GM18505 (cell line): ENCODE measurements at regions not wholly inside any gene's neighbourhood (a gene's known extent, or its start where the extent isn't known, plus 50 kb on each side); places are given as distances from the start of the nearest gene placed in this dataset.
"Not testable (repeated sequence)": the region's sequence is repeated elsewhere in the genome, so short reads cannot be mapped to it uniquely, and the experiment has no call there.

Experiments
- ATAC-seq: cut with Tn5 transposase; IDR thresholded peaks from one replicate; pipeline ENCODE4 v1.9.1; 2021; ENCODE audit not compliant: unreplicated experiment
- POLR2A ChIP-seq: IDR thresholded peaks from 4 replicates; pipeline ENCODE4 v1.6.1; 2011; ENCODE audit warnings: borderline replicate concordance; ENCODE audit not compliant: insufficient read depth, insufficient read length; ENCODE audit errors: extremely low read depth

- ATAC-seq = no peak
- no peak for TF ChIP-seq POLR2A
Measured at GRCh38 chr16:46519063-46519462, 102.1 kb downstream of the SHCBP1 start.

GRCh38 chr16:46496701-46497100, 124.5 kb downstream of the SHCBP1 start:
- TF ChIP-seq POLR2A = no peak
- ATAC-seq = no peak

GRCh38 chr16:46482895-46483294, 138.3 kb downstream of the SHCBP1 start:
- ATAC-seq = no peak
- no peak for TF ChIP-seq POLR2A

DNA sequence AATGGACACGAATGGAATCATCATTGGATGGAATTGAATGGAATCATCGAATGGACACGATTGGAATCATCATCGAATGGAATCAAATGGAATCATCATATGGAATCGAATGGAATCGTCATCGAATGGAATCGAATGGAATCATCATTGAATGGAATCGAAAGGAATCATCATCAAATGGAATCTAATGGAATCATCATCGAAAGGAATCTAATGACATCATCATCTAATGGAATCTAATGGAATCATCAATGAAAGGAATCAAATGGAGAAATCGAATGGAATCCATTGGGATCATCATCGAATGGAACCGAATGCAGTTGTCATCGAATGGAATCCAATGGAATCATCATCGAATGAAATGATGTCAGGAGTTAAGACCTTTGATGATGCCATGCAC, 154.9 kb downstream of the SHCBP1 start:
- no peak for TF ChIP-seq POLR2A
- ATAC-seq = no peak

DNA sequence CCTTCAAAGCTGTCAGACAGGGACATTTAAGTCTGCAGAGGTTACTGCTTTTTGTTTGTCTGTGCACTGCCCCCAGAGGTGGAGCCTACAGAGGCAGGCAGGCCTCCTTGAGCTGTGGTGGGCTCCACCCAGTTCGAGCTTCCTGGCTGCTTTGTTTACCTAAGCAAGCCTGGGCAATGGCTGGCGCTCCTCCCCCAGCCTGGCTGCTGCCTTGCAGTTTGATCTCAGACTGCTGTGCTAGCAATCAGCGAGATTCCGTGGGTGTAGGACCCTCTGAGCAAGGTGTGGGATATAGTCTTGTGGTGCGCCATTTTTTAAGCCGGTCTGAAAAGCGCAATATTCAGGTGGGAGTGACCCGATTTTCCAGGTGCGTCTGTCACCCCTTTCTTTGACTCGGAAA, 166.4 kb downstream of the SHCBP1 start:
- not testable (repeated sequence) for ATAC-seq

- no peak for ATAC-seq
- TF ChIP-seq POLR2A = no peak
Measured at GRCh38 chr16:46428108-46429061, 192.8 kb downstream of the SHCBP1 start.

DNA sequence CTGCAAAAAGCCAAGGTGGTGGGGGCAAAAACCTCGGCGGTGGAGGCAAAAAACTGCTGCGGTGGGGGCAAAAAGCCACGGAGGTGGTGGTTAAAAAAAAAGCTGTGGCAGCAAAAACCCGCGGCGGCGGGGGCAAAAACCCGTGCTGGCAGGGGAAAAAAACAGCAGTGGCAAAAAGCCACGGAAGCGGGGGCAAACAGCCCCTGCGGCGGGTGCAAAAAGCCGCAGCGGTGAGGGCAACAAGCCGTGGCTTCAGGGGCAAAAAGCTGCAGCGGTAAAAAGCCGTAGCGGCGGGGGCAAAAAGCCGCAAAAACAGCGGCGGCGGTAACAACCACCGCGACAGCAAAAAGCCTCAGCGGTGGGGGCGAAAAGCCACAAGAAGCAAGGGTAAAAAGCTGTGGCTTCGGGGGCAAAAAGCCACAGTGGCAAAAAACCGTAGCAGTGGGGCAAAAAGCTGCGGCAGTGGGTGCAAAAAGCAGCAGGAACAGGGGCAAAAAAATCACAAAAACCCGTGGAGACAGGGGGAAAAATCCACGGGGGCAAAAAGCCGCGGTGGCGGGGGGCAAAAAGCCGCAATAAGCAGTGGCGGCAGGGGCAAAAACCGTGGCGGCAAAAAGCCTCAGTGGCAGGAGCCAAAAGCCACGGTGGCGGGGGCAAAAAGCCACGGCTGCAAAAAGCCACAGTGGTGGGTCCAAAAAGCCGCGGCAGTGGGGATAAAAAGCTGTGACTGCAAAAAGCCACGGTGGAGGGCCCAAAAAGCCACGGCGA, 193.7 kb downstream of the SHCBP1 start:
- ATAC-seq = no peak
- TF ChIP-seq POLR2A = no peak

DNA sequence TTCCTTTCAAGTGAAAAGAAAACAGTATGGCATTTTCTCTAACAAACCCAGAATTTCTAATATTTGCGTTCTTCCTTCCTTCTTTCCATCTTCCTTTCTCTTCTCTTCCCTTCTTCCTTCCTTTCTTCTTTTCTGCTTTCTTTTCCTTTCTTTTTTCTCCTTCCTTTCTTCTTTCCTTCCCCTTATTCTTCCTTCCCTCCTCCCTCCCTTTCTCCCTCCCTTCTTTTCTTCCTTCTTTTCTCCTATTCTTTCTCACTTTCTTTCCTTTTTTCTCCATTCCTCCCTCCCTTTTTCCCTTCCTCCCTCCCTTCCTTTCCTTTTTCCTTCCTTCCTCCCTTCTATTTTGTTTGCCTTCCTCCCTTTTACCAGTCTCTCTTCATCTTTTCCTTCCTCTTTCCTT, 194.8 kb downstream of the SHCBP1 start:
- no peak for TF ChIP-seq POLR2A
- no peak for ATAC-seq

DNA sequence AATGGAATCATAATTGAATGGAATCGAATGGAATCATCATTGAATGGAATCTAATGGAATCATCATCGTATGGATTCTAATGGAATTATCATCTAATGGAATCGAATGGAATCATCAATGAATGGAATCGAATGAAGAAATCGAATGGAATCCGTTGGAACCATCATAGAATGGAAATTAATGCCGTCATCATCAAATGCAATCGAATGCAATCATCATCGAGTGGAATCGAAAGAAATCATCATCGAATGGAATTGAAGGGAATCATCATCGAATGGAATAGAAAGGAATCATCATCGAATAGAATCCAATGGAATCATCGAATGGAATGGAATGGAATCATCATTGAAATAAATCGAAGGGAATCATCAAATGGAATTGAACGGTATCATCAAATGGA, 217.2 kb downstream of the SHCBP1 start:
- TF ChIP-seq POLR2A = no peak
- no peak for ATAC-seq

GRCh38 chr16:46398559-46398958, 222.6 kb downstream of the SHCBP1 start:
- not testable (repeated sequence) for ATAC-seq

- not testable (repeated sequence) for ATAC-seq
Measured at GRCh38 chr16:46396883-46397270, 224.3 kb downstream of the SHCBP1 start.

DNA sequence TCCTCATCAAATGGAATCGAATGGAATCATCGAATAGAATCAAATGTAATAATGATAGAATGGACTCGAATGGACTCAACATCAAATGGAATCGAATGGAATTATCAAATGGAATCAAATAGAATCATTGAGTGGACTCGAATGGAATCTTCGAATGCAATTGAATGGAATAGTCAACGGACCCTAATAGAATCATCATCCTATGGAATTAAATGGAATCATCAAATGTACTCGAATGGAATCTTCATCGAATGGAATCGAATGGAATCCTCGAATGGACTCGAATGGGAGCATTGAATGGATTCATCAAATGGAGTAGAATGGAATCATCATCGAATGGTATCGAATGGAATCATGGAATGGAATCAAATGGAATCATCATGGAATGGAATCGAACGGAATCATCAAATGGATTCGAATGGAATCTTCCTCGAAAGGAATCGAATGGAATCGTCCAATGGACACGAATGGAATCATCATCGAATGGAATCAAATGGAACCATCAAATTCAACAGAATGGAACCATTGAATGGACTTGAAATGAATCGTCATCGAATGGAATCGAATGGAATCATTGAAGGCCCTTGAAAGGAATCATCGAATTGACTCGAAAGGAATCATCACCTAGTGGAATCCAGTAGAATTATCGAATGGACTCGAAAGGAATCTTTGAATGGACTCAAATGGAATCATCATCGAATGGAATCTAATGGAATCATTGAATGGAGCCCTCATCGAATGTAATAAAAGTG, 224.9 kb downstream of the SHCBP1 start:
- not testable (repeated sequence) for ATAC-seq

- ATAC-seq = not testable (repeated sequence)
Measured at GRCh38 chr16:46395391-46395921, 225.7 kb downstream of the SHCBP1 start.

GRCh38 chr16:46394963-46395362, 226.2 kb downstream of the SHCBP1 start:
- not testable (repeated sequence) for ATAC-seq

- not testable (repeated sequence) for ATAC-seq
Measured at GRCh38 chr16:46394149-46394548, 227.0 kb downstream of the SHCBP1 start.

- ATAC-seq = not testable (repeated sequence)
Measured at GRCh38 chr16:46392930-46393722, 228.1 kb downstream of the SHCBP1 start.

DNA sequence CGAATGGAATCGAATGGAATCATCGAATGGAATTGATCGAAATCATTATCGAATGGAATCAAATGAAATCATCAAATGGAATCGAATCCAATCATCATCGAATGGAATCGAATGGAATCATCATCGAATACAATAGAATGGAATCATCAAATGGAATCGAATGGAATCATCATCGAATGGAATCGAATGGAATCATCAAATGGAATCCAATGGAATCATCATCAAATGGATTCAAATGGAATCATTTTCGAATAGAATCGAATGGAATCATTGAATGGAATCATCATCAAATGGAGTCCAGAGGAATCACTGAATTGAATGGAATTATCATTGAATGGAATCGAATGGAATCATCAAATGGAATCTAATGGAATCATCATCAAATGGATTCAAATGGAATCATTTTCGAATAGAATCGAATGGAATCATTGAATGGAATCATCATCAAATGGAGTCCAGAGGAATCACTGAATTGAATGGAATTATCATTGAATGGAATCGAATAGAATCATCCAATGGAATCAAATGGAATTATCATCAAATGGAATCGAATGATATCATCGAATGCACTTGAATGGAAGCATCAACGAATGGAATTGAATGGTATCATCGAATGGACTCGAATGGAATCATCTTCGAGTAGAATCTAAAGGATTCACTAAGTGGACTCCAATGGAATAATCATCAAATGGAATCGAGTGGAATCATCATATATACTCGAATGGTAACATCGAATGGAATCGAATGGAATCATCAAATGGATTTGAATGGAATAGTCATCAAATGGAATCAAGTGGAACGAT, 230.3 kb downstream of the SHCBP1 start:
- ATAC-seq = not testable (repeated sequence)
